ENCODE measurements at regions not wholly inside any gene's neighbourhood (a gene's known extent, or its start where the extent isn't known, plus 50 kb on each side); places are given as distances from the start of the nearest gene placed in this dataset.

GRCh38 chr4:171087089-171087488 lies 726.1 kb upstream of the GALNTL6 start:
- no peaks in the 10 kb centered on the region for H3K27me3 ChIP-seq (replicated peaks; ENCODE audit: insufficient read depth)
- in situ Hi-C loops (cut with MboI) = no loop called here
- no peak overlapping the region for H3K27ac ChIP-seq
- no peak overlapping the region for H2AFZ ChIP-seq
- H3K36me3 ChIP-seq (ENCODE audit: low read depth) = no peaks in the 10 kb centered on the region
- WGBS, 2 experiments (ENCODE audit: low coverage in 1 of 2, low lambda C conversion rate in 2 of 2, missing lambda C conversion rate in 2 of 2) = 24 to 33% methylated on average over 2 of the region's 2 CpGs
- no peak overlapping the region for H3K4me3 ChIP-seq
- H3K79me2 ChIP-seq (ENCODE audit: insufficient read depth) = no peaks in the 10 kb centered on the region
- no peak overlapping the region for H3K9ac ChIP-seq
- DNase-seq = no peak
- TF ChIP-seq EZH2 (IDR thresholded peaks at IDR 0.05; ENCODE audit: insufficient read depth, poor library complexity, severe bottlenecking) (no peak), EZH2phosphoT487 (IDR thresholded peaks at IDR 0.05; ENCODE audit: insufficient read depth, low read depth) (no peak)
- H3K9me3 ChIP-seq (ENCODE audit: low read depth) = peaks cover 8% of the 10 kb centered on the region
- no peak overlapping the region for H3K4me2 ChIP-seq (ENCODE audit: unreplicated experiment)
- no peaks in the 10 kb centered on the region for H3K9me2 ChIP-seq (ENCODE audit: insufficient read depth)
- no peaks in the 10 kb centered on the region for H3K4me1 ChIP-seq (ENCODE audit: insufficient read depth)
- no peaks in the 10 kb centered on the region for H3F3A ChIP-seq (ENCODE audit: insufficient read depth)
- no peaks in the 10 kb centered on the region for H4K20me1 ChIP-seq (ENCODE audit: insufficient read depth)

- H3K27me3 ChIP-seq (replicated peaks; ENCODE audit: insufficient read depth) = no peaks in the 10 kb centered on the region
- no peak for TF ChIP-seq EZH2phosphoT487 (IDR thresholded peaks at IDR 0.05; ENCODE audit: insufficient read depth, low read depth)
- H3K9ac ChIP-seq = no peak overlapping the region
- no peaks in the 10 kb centered on the region for H4K20me1 ChIP-seq (ENCODE audit: insufficient read depth)
- no peaks in the 10 kb centered on the region for H3K36me3 ChIP-seq (ENCODE audit: low read depth)
- in situ Hi-C loops (cut with MboI) = no loop called here
- H3K9me3 ChIP-seq (ENCODE audit: low read depth) = peaks cover 3% of the 10 kb centered on the region
- DNase-seq = no peak
- no peaks in the 10 kb centered on the region for H3F3A ChIP-seq (ENCODE audit: insufficient read depth)
- 0 to 6% methylated on average over 1 of the region's 1 CpG for WGBS, 2 experiments (ENCODE audit: low coverage in 1 of 2, low lambda C conversion rate in 2 of 2, missing lambda C conversion rate in 2 of 2)
- no peaks in the 10 kb centered on the region for H3K9me2 ChIP-seq (ENCODE audit: insufficient read depth)
- H3K4me3 ChIP-seq = no peak overlapping the region
- no peak overlapping the region for H3K27ac ChIP-seq
- no peak overlapping the region for H2AFZ ChIP-seq
- no peaks in the 10 kb centered on the region for H3K4me1 ChIP-seq (ENCODE audit: insufficient read depth)
- H3K4me2 ChIP-seq (ENCODE audit: unreplicated experiment) = no peak overlapping the region
- no peaks in the 10 kb centered on the region for H3K79me2 ChIP-seq (ENCODE audit: insufficient read depth)
Measured at GRCh38 chr4:171067422-171067821, 745.8 kb upstream of the GALNTL6 start.

- H3F3A ChIP-seq (ENCODE audit: insufficient read depth) = no peaks in the 10 kb centered on the region
- no peak overlapping the region for H3K9ac ChIP-seq
- no peaks in the 10 kb centered on the region for H3K9me3 ChIP-seq (ENCODE audit: low read depth)
- in situ Hi-C loops (cut with MboI) = no loop called here
- H3K79me2 ChIP-seq (ENCODE audit: insufficient read depth) = no peaks in the 10 kb centered on the region
- H2AFZ ChIP-seq = no peak overlapping the region
- no peaks in the 10 kb centered on the region for H3K4me1 ChIP-seq (ENCODE audit: insufficient read depth)
- no peaks in the 10 kb centered on the region for H3K27me3 ChIP-seq (replicated peaks; ENCODE audit: insufficient read depth)
- H3K36me3 ChIP-seq (ENCODE audit: low read depth) = no peaks in the 10 kb centered on the region
- WGBS, 2 experiments (ENCODE audit: low coverage in 1 of 2, low lambda C conversion rate in 2 of 2, missing lambda C conversion rate in 2 of 2) = 0 to 3% methylated on average over 1 of the region's 1 CpG
- H3K27ac ChIP-seq = no peak overlapping the region
- no peaks in the 10 kb centered on the region for H4K20me1 ChIP-seq (ENCODE audit: insufficient read depth)
- no peak overlapping the region for H3K4me2 ChIP-seq (ENCODE audit: unreplicated experiment)
- no peak for TF ChIP-seq EZH2phosphoT487 (IDR thresholded peaks at IDR 0.05; ENCODE audit: insufficient read depth, low read depth)
- TF ChIP-seq EZH2 (IDR thresholded peaks at IDR 0.05; ENCODE audit: insufficient read depth, poor library complexity, severe bottlenecking) = no peak
- H3K4me3 ChIP-seq = no peak overlapping the region
- no peak for DNase-seq
- H3K9me2 ChIP-seq (ENCODE audit: insufficient read depth) = no peaks in the 10 kb centered on the region
Measured at GRCh38 chr4:171049380-171049779, 763.8 kb upstream of the GALNTL6 start.

GRCh38 chr4:171042989-171043524 lies 770.1 kb upstream of the GALNTL6 start:
- Histone ChIP-seq H3K27ac (no peak overlapping the region), H3K4me3 (no peak overlapping the region), H4K20me1 (ENCODE audit: insufficient read depth) (no peaks in the 10 kb centered on the region), H3K4me1 (ENCODE audit: insufficient read depth) (no peaks in the 10 kb centered on the region), H3K79me2 (ENCODE audit: insufficient read depth) (no peaks in the 10 kb centered on the region), H3F3A (ENCODE audit: insufficient read depth) (no peaks in the 10 kb centered on the region), H2AFZ (no peak overlapping the region), H3K36me3 (ENCODE audit: low read depth) (no peaks in the 10 kb centered on the region), H3K27me3 (replicated peaks; ENCODE audit: insufficient read depth) (no peaks in the 10 kb centered on the region), H3K4me2 (ENCODE audit: unreplicated experiment) (no peak overlapping the region), H3K9me3 (ENCODE audit: low read depth) (no peaks in the 10 kb centered on the region), H3K9ac (no peak overlapping the region), H3K9me2 (ENCODE audit: insufficient read depth) (peaks cover 4% of the 10 kb centered on the region; the same call in 1 of the 2 replicates)
- in situ Hi-C loops (cut with MboI) = no loop called here
- DNase-seq = no peak
- TF ChIP-seq EZH2phosphoT487 (IDR thresholded peaks at IDR 0.05; ENCODE audit: insufficient read depth, low read depth) = no peak
- no peak for TF ChIP-seq EZH2 (IDR thresholded peaks at IDR 0.05; ENCODE audit: insufficient read depth, poor library complexity, severe bottlenecking)
- WGBS, 2 experiments (ENCODE audit: low coverage in 1 of 2, low lambda C conversion rate in 2 of 2, missing lambda C conversion rate in 2 of 2) = 71 to 82% methylated on average over 24 to 28 of the region's 46 CpGs

- no peaks in the 10 kb centered on the region for H4K20me1 ChIP-seq (ENCODE audit: insufficient read depth)
- no peaks in the 10 kb centered on the region for H3K9me3 ChIP-seq (ENCODE audit: low read depth)
- H3K9me2 ChIP-seq (ENCODE audit: insufficient read depth) = peaks cover 4% of the 10 kb centered on the region; the same call in 1 of the 2 replicates
- H3K36me3 ChIP-seq (ENCODE audit: low read depth) = no peaks in the 10 kb centered on the region
- H3F3A ChIP-seq (ENCODE audit: insufficient read depth) = no peaks in the 10 kb centered on the region
- TF ChIP-seq EZH2phosphoT487 (IDR thresholded peaks at IDR 0.05; ENCODE audit: insufficient read depth, low read depth) = no peak
- TF ChIP-seq EZH2 (IDR thresholded peaks at IDR 0.05; ENCODE audit: insufficient read depth, poor library complexity, severe bottlenecking) = no peak
- no peaks in the 10 kb centered on the region for H3K79me2 ChIP-seq (ENCODE audit: insufficient read depth)
- 32 to 36% methylated on average over 3 of the region's 3 CpGs for WGBS, 2 experiments (ENCODE audit: low coverage in 1 of 2, low lambda C conversion rate in 2 of 2, missing lambda C conversion rate in 2 of 2)
- H3K9ac ChIP-seq = no peak overlapping the region
- no peak overlapping the region for H2AFZ ChIP-seq
- no peak for DNase-seq
- no peak overlapping the region for H3K27ac ChIP-seq
- no peaks in the 10 kb centered on the region for H3K27me3 ChIP-seq (replicated peaks; ENCODE audit: insufficient read depth)
- no peak overlapping the region for H3K4me2 ChIP-seq (ENCODE audit: unreplicated experiment)
- no peaks in the 10 kb centered on the region for H3K4me1 ChIP-seq (ENCODE audit: insufficient read depth)
- in situ Hi-C loops (cut with MboI) = no loop called here
- H3K4me3 ChIP-seq = no peak overlapping the region
Measured at GRCh38 chr4:171035909-171036308, 777.3 kb upstream of the GALNTL6 start.

All from GM23248 (cell line).